ENCODE measurements at regions not wholly inside any gene's neighbourhood (a gene's known extent, or its start where the extent isn't known, plus 50 kb on each side); places are given as distances from the start of the nearest gene placed in this dataset.

- TF ChIP-seq CTCF (IDR thresholded peaks at IDR 0.05 in 8 of 11, conservative IDR thresholded peaks at IDR 0.05 in 3 of 11) (no peak), POLR2AphosphoS5 (IDR thresholded peaks at IDR 0.05) (no peak), POLR2A (IDR thresholded peaks at IDR 0.05) (no peak)
These were observed 57.8 kb upstream of the C15orf39 start for GRCh38 chr15:75143738-75144334.

Measured in spleen (tissue), 7 donors.